ENCODE measurements at regions not wholly inside any gene's neighbourhood (a gene's known extent, or its start where the extent isn't known, plus 50 kb on each side); places are given as distances from the start of the nearest gene placed in this dataset.

DNA sequence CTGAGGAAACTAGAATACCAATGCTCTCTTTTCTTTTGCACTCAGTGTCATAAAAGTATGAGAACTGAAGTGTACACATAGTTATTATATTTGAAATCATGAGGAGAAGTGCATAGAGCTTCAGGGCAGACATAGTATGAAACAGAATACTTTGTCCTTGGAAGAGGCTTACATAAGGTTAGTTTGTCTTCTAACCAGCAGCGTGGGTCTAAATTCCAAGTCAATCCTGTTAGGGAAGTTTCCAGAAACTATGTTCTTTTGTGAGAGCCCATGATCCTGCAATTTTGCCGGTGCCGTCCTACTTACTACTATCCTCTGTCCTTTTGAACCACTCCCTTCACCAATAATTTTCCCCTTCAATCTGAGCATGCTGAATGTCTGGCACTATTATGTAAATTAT lies 156.2 kb downstream of the PABPC4L start:
- no peaks in the 10 kb centered on the region for H3K27me3 ChIP-seq
- TF ChIP-seq, protein P1, sequence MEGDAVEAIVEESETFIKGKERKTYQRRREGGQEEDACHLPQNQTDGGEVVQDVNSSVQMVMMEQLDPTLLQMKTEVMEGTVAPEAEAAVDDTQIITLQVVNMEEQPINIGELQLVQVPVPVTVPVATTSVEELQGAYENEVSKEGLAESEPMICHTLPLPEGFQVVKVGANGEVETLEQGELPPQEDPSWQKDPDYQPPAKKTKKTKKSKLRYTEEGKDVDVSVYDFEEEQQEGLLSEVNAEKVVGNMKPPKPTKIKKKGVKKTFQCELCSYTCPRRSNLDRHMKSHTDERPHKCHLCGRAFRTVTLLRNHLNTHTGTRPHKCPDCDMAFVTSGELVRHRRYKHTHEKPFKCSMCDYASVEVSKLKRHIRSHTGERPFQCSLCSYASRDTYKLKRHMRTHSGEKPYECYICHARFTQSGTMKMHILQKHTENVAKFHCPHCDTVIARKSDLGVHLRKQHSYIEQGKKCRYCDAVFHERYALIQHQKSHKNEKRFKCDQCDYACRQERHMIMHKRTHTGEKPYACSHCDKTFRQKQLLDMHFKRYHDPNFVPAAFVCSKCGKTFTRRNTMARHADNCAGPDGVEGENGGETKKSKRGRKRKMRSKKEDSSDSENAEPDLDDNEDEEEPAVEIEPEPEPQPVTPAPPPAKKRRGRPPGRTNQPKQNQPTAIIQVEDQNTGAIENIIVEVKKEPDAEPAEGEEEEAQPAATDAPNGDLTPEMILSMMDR (IDR thresholded peaks at IDR 0.05; ENCODE audit: low read depth, low read length), result no peak
- H3K9me3 ChIP-seq, result no peaks in the 10 kb centered on the region
- DNase-seq, result no peak
- no peaks in the 10 kb centered on the region for H3K36me3 ChIP-seq
- H3K4me3 ChIP-seq (ENCODE audit: low read depth, low read length), result no peak overlapping the region
- no peaks in the 10 kb centered on the region for H3K4me1 ChIP-seq

DNA sequence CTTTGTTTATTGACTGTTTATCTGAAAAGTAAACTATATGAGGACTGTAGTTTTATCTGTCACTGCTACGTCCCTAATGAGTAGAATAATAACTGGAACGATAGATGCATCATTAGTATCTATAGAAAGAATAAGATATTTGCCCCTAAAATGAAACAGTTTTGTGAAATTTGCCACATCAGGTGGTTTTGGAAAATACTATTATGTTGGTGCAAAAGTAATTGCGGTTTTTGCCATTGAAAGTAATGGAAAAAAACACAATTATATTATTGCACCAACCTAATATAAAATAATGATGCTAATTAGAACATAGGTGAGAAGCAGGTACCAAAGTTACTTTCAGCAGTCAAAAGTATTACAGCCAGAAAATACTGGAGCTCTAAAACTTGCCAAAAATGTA lies 158.3 kb downstream of the PABPC4L start:
- Histone ChIP-seq H3K4me3 (ENCODE audit: low read depth, low read length) (no peak overlapping the region), H3K27me3 (no peaks in the 10 kb centered on the region), H3K36me3 (no peaks in the 10 kb centered on the region), H3K4me1 (no peaks in the 10 kb centered on the region), H3K9me3 (no peaks in the 10 kb centered on the region)
- DNase-seq, result no peak
- TF ChIP-seq, protein P1 (IDR thresholded peaks at IDR 0.05; ENCODE audit: low read depth, low read length), result no peak

DNA sequence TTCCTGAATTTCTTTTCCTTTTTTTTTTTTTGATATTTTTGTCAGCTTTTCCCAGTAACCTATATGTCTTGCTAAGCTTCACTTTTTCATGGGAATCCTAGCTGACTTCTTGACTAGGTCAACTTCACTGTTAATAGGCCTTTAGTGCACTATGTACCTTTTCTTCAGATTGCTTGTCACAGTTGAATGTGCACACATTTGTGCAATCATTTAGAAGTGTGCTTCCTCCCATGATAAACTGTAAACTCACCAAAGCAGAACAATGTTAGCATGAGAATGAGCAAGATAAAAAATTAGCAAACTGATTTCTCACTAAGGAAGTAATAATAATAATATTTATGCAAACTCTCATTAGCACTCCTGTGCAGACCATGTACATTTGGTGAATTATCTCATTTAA lies 173.2 kb downstream of the PABPC4L start:
- Histone ChIP-seq H3K9me3 (no peaks in the 10 kb centered on the region), H3K36me3 (no peaks in the 10 kb centered on the region), H3K27me3 (no peaks in the 10 kb centered on the region), H3K4me3 (ENCODE audit: low read depth, low read length) (no peak overlapping the region), H3K4me1 (no peaks in the 10 kb centered on the region)
- TF ChIP-seq, protein P1 (IDR thresholded peaks at IDR 0.05; ENCODE audit: low read depth, low read length), result no peak
- no peak for DNase-seq

DNA sequence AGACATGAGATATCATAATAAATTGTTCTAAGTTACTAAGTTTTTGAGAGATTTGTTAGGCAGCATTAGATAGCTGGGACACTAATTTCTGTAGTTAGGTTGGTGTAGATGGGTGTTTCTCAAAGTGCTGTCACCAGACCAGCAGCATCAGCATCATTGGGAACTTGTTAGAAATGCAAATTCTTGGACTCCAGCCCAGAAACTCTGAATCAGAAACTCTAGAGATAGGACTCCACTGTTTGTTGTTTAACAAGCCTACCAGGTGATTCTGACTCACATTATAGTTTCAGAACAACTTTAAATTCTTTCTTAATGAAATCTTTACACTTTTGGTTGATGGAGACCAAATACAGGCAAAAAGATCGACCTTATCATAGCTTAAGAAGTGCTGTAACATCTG lies 173.7 kb downstream of the PABPC4L start:
- DNase-seq, result peak; percentile 11
- H3K36me3 ChIP-seq, result no peaks in the 10 kb centered on the region
- TF ChIP-seq, protein P1 (IDR thresholded peaks at IDR 0.05; ENCODE audit: low read depth, low read length), result no peak
- no peak overlapping the region for H3K4me3 ChIP-seq (ENCODE audit: low read depth, low read length)
- H3K9me3 ChIP-seq, result no peaks in the 10 kb centered on the region
- no peaks in the 10 kb centered on the region for H3K27me3 ChIP-seq
- no peaks in the 10 kb centered on the region for H3K4me1 ChIP-seq

DNA sequence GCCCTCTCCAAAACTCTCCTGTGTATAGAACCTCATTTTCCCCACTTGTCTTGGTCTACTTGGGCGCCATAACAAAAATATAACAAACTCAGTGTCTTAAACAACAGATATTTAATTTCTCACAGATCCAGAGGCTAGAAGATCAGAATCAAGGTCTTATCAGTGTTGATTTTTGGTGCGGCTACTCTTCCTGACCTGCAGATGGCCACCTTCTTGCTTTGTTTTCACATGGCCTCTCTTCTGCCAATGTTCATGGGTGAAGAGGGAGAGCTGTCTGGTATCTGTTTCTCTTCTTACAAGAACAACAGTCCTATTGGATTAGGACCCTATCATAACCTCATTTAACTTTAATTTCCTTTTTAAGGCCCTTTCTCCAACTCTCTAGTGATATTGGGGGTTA lies 177.3 kb downstream of the PABPC4L start:
- TF ChIP-seq, protein P1 (IDR thresholded peaks at IDR 0.05; ENCODE audit: low read depth, low read length), result peak; percentile 66
- Histone ChIP-seq H3K36me3 (no peaks in the 10 kb centered on the region), H3K4me1 (no peaks in the 10 kb centered on the region), H3K9me3 (no peaks in the 10 kb centered on the region), H3K4me3 (ENCODE audit: low read depth, low read length) (no peak overlapping the region), H3K27me3 (no peaks in the 10 kb centered on the region)
- DNase-seq, result peak; percentile 15

DNA sequence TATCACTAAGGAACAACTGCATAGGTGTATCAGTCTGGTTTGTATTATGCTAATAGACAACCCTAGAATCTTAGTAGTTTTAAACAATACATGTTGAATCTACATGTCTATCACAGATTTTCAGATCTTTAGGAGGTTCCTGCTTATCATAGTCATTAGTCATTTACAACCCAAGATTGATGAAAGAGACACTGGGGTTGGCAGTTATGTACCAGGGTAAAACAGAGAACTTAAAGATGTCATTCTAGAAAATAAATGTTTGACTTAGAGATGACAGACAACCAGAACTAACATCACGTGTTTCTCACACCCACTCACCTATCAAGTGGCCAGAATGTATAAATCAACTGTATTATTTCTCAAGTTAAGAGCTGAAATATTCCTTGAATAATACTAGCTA lies 181.9 kb downstream of the PABPC4L start:
- Histone ChIP-seq H3K4me3 (ENCODE audit: low read depth, low read length) (no peak overlapping the region), H3K27me3 (no peaks in the 10 kb centered on the region), H3K36me3 (no peaks in the 10 kb centered on the region), H3K4me1 (no peaks in the 10 kb centered on the region), H3K9me3 (no peaks in the 10 kb centered on the region)
- TF ChIP-seq, protein P1 (IDR thresholded peaks at IDR 0.05; ENCODE audit: low read depth, low read length), result no peak
- no peak for DNase-seq

Data from BE2C (cell line).